Activated T-cell treated with anti-CD3 and anti-CD28 coated beads, Interleukin-2, amount 50 U/mL, for 1 hour (primary cell): ENCODE measurements at regions not wholly inside any gene's neighbourhood (a gene's known extent, or its start where the extent isn't known, plus 50 kb on each side); places are given as distances from the start of the nearest gene placed in this dataset.

Source experiments
- DNase-seq: peaks from one replicate; pipeline ENCODE4 v3.0.0-alpha.2; 2020

- no peak for DNase-seq
Measured at GRCh38 chr3:124586126-124587052, 143.9 kb upstream of the UMPS start.

GRCh38 chr3:124587053-124587408 is 143.2 kb upstream of the UMPS start:
- DNase-seq, result no peak

- DNase-seq, result no peak
Measured at GRCh38 chr3:124588036-124588435, 142.2 kb upstream of the UMPS start.

- no peak for DNase-seq
Measured at GRCh38 chr3:124588794-124589193, 141.5 kb upstream of the UMPS start.

- DNase-seq, result no peak
Measured at GRCh38 chr3:124591699-124592098, 138.6 kb upstream of the UMPS start.

- no peak for DNase-seq
Measured at GRCh38 chr3:124592658-124593441, 137.4 kb upstream of the UMPS start.

- no peak for DNase-seq
Measured at GRCh38 chr3:124593442-124593829, 136.8 kb upstream of the UMPS start.

GRCh38 chr3:124594581-124594980 is 135.7 kb upstream of the UMPS start:
- no peak for DNase-seq

- no peak for DNase-seq
Measured at GRCh38 chr3:124597273-124597672, 133.0 kb upstream of the UMPS start.

GRCh38 chr3:124597979-124598378 is 132.3 kb upstream of the UMPS start:
- DNase-seq, result no peak

- no peak for DNase-seq
Measured at GRCh38 chr3:124599147-124599765, 131.0 kb upstream of the UMPS start.

- DNase-seq, result no peak
Measured at GRCh38 chr3:124599779-124600693, 130.2 kb upstream of the UMPS start.

- DNase-seq, result no peak
Measured at GRCh38 chr3:124600765-124601164, 129.5 kb upstream of the UMPS start.

GRCh38 chr3:124601190-124601589 is 129.1 kb upstream of the UMPS start:
- DNase-seq, result no peak

- no peak for DNase-seq
Measured at GRCh38 chr3:124602980-124603627, 127.1 kb upstream of the UMPS start.

GRCh38 chr3:124605781-124606579 is 124.3 kb upstream of the UMPS start:
- DNase-seq, result no peak

- no peak for DNase-seq
Measured at GRCh38 chr3:124607163-124607562, 123.1 kb upstream of the UMPS start.

GRCh38 chr3:124609402-124609801 is 120.8 kb upstream of the UMPS start:
- DNase-seq, result no peak

GRCh38 chr3:124610130-124610529 is 120.1 kb upstream of the UMPS start:
- DNase-seq, result no peak

GRCh38 chr3:124611520-124611919 is 118.7 kb upstream of the UMPS start:
- no peak for DNase-seq

GRCh38 chr3:124615896-124616543 is 114.2 kb upstream of the UMPS start:
- DNase-seq, result no peak
